Stimulated activated naive B cell treated with anti-CD40 and anti-IgM and Interleukin-4, amounts not matched to agents 10 μg/mL and 1 μg/mL and 100 μg/mL, for 72 hours (primary cell): ENCODE measurements at regions not wholly inside any gene's neighbourhood (a gene's known extent, or its start where the extent isn't known, plus 50 kb on each side); places are given as distances from the start of the nearest gene placed in this dataset.

Source experiments
- ATAC-seq, 2 donors: fragments of 150-1000 bp; cut with Tn5 transposase; replicated peaks; 2 replicates each; pipeline ENCODE4 v1.10.0; 2021; ENCODE audit warnings: moderate library complexity in 1 of 2
- DNase-seq: peaks from one replicate; pipeline ENCODE4 v3.0.0; 2021
- H3K27ac Mint-ChIP-seq: one replicate; pipeline ENCODE4 v1.8.0; 2022; ENCODE audit warnings: mild to moderate bottlenecking, mixed read lengths
- H3K27me3 Mint-ChIP-seq, 2 donors: one replicate each; pipeline ENCODE4 v1.8.0; 2022; ENCODE audit warnings: mixed read lengths in 2 of 2
- H3K36me3 Mint-ChIP-seq, 2 donors: one replicate each; pipeline ENCODE4 v1.8.0; 2022; ENCODE audit warnings: mixed read lengths in 2 of 2, mild to moderate bottlenecking in 1 of 2
- H3K4me1 Mint-ChIP-seq, 2 donors: one replicate each; pipeline ENCODE4 v1.8.0; 2022; ENCODE audit warnings: mixed read lengths in 2 of 2, mild to moderate bottlenecking in 1 of 2
- H3K4me3 Mint-ChIP-seq, 2 donors: one replicate each; pipeline ENCODE4 v1.8.0; 2022; ENCODE audit warnings: mild to moderate bottlenecking in 2 of 2, mixed read lengths in 2 of 2, moderate library complexity in 1 of 2
- H3K9me3 Mint-ChIP-seq, 2 donors: one replicate each; pipeline ENCODE4 v1.8.0; 2022; ENCODE audit warnings: mixed read lengths in 2 of 2, mild to moderate bottlenecking in 1 of 2

DNA sequence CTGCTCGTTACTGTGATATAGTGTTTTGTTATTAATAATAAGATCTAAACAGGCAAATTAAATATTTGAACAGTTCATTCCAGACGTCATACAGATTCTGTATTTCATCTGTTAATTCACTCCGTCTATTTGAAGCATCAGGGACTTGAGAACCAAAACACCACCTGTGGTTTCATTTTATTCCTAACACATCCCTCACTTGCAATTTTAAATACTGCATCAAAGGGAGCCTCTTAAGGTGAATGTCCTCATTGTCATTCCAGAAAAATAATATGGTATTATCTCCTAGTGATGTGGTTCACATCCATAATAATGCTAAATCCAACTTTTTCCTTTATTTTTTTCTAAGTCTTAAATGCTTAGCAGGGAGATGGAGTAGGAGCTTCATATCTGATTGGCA is 1390.9 kb upstream of the CADM2 start:
- H3K27me3 Mint-ChIP-seq = no peaks in the 10 kb centered on the region
- DNase-seq = no peak

DNA sequence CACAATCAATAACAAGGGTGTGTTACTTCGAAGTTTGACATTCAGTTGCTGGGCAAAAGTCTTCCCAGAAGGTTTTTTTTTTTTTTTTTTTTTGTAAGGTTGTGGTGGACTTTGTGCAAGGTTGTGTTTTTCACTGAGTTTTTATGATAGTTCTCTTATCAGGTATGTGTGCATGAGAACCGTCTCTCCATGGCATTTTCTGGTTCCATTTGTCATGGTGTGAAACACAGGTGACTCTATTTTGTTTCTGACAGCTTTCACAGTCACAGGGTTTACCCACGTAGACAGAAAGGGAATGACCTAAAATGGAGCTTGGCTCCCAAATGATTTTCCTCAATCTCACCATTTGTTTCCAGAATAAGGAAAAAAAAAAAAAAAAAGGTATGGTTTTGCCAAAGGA is 1377.2 kb upstream of the CADM2 start:
- no peak overlapping the region for H3K4me3 Mint-ChIP-seq
- H3K27me3 Mint-ChIP-seq = no peaks in the 10 kb centered on the region
- H3K27ac Mint-ChIP-seq = no peak overlapping the region
- no peaks in the 10 kb centered on the region for H3K36me3 Mint-ChIP-seq
- H3K9me3 Mint-ChIP-seq = peaks cover 0 to 2% of the 10 kb centered on the region in 2 donors
- ATAC-seq = no peak
- no peak for DNase-seq
- no peaks in the 10 kb centered on the region for H3K4me1 Mint-ChIP-seq

More for the DNA sequence above, 1390.9 kb upstream of the CADM2 start:
- no peak for ATAC-seq
- Mint-ChIP-seq H3K9me3 (no peaks in the 10 kb centered on the region), H3K27ac (no peak overlapping the region), H3K36me3 (no peaks in the 10 kb centered on the region), H3K4me1 (no peaks in the 10 kb centered on the region), H3K4me3 (no peak overlapping the region)

DNA sequence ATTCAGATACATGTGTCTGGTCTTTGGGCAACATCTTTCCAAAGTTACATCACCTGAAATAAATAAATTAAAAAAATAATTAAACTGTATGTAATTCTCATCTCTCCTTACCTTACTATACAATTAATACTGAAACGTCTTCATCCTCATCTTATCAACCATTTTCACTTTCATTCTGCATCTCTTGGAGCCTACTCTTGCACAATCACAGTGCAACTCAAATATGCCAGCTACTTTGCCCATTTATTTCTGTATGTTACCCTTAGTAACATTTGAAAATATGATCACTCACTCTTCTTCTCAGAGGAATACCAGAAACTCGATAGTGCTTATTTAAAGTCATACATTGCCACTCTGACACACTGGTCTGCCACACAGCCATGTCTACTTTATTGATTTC is 1357.1 kb upstream of the CADM2 start:
- Mint-ChIP-seq H3K4me1 (no peaks in the 10 kb centered on the region), H3K9me3 (peaks cover 2 to 8% of the 10 kb centered on the region in 2 donors), H3K36me3 (no peaks in the 10 kb centered on the region), H3K27me3 (no peaks in the 10 kb centered on the region), H3K4me3 (no peak overlapping the region), H3K27ac (no peak overlapping the region)
- no peak for DNase-seq
- ATAC-seq = no peak

DNA sequence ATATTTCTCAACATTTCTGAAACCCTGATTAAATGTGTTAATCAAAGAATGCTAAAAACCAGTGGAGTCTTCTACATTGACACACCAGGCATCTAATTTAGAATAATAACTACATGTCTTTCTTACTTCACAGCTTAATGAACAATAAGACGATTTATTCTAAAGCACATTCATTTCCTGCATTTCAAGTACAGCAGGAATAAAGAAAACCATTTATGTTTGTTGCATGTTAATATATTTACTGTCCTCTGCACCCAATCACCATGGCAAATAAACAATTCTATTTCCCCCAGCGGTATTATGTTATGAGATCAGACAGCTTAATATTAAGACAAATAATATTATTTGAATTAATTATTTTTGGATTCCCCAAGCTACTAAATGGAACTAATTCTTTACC is 1336.3 kb upstream of the CADM2 start:
- H3K27ac Mint-ChIP-seq = no peak overlapping the region
- H3K9me3 Mint-ChIP-seq = peaks cover 4 to 5% of the 10 kb centered on the region in 2 donors
- H3K4me1 Mint-ChIP-seq = no peaks in the 10 kb centered on the region
- ATAC-seq (no peak), DNase-seq (no peak)
- H3K4me3 Mint-ChIP-seq = no peak overlapping the region
- no peaks in the 10 kb centered on the region for H3K36me3 Mint-ChIP-seq
- no peaks in the 10 kb centered on the region for H3K27me3 Mint-ChIP-seq

DNA sequence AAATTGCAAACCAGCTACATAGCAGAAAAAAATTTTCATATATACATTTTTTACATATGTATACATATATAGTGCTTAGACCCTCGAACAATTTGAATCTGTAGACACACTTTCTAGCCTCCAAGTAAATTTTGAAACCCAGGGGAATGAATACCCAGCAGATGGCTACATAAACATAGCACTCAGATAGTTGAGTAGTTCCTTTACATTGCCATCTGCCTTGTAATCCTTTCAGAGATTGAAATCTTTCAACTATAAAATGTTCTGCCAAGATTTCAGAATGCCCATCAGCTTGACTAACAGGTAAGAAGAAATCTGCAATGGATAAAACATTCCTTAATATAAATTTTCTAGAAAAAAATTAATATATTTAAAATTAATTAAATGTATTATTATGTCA is 1333.5 kb upstream of the CADM2 start:
- Mint-ChIP-seq H3K9me3 (no peaks in the 10 kb centered on the region), H3K4me1 (no peaks in the 10 kb centered on the region), H3K27ac (no peak overlapping the region), H3K27me3 (no peaks in the 10 kb centered on the region), H3K4me3 (no peak overlapping the region), H3K36me3 (no peaks in the 10 kb centered on the region)
- DNase-seq (no peak), ATAC-seq (no peak)

DNA sequence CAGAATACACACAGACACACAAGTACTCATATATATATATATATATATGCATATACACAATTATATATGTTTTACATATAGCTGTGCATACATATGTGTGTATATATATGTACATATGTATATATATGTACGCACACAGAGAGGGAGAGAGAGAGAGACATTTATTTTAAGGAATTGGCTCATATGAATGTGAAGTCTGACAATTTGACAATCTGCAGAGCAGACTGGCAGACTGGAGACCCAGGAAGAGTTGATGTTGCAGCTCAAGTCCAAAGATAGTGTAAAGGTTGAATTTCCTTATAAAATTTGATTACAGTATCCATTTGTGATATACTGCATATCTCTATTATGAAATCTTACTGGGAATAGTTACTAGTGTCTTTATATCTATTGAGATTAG is 1330.3 kb upstream of the CADM2 start:
- no peak for DNase-seq
- Mint-ChIP-seq H3K36me3 (no peaks in the 10 kb centered on the region), H3K4me3 (no peak overlapping the region), H3K4me1 (no peaks in the 10 kb centered on the region), H3K27ac (no peak overlapping the region), H3K27me3 (no peaks in the 10 kb centered on the region), H3K9me3 (no peaks in the 10 kb centered on the region)
- ATAC-seq = no peak

DNA sequence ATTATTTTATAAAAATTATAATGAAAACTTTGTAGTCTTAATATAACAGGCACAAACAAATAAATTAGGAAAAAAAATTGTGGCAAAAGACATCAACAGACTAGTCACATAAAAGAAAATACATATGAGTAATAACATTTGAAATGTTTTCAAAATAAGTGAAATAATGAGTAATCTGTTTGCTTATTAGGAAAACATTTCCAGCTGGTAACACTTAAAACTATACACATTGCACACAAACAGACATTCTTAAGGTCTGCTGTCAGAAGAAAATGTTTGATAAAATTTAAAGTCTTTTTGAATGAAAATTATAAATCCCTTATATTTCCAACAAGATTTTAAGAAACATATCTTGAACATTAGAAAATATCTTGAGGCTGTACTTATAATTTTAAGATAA is 1326.3 kb upstream of the CADM2 start:
- DNase-seq (no peak), ATAC-seq (no peak)
- Mint-ChIP-seq H3K4me1 (no peaks in the 10 kb centered on the region), H3K27me3 (no peaks in the 10 kb centered on the region), H3K4me3 (no peak overlapping the region), H3K36me3 (no peaks in the 10 kb centered on the region), H3K27ac (no peak overlapping the region), H3K9me3 (peaks cover 0 to 5% of the 10 kb centered on the region in 2 donors)

DNA sequence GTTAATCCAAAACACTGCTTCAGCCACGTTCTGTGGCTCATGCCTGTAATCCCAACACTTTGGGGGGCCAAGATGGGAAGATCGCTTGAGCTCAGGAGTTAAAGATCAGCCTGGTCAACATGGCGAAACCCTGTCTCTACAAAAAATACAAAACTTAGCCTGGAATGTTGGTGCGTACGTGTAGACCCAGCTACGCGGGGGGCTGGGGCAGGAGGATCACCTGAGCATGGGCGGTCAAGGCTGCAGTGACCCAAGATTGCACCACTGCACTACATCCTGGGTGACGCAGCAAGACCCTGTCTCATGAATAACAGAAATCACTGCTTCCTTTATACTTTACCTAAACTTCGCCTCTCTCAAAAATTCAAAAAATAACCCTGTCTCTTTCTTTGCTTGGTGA is 1325.0 kb upstream of the CADM2 start:
- Mint-ChIP-seq H3K9me3 (peaks cover 5 to 8% of the 10 kb centered on the region in 2 donors), H3K36me3 (no peaks in the 10 kb centered on the region), H3K4me3 (no peak overlapping the region), H3K27ac (no peak overlapping the region), H3K27me3 (no peaks in the 10 kb centered on the region), H3K4me1 (no peaks in the 10 kb centered on the region)
- DNase-seq (no peak), ATAC-seq (no peak)

DNA sequence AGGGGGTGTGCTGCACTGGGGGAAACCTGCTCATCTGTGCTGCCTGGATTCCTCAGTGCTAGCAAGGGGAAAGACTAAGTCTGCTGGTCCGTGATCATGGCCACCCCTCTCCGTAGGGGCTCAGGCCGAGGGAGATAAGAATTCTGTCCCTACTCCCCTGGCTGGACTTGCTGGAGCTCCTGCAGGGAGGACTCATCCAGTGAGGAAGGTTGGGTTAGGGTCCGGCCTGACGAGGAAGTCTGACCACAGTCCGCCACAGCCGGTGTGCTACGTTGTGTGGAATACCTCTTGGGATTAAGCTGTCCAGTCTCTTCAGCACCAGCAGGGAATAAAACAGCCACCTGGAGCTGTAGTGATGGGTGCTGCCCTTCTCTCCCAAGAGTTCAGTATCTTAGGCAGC is 1309.1 kb upstream of the CADM2 start:
- ATAC-seq (no peak), DNase-seq (no peak)
- no peak overlapping the region for H3K27ac Mint-ChIP-seq
- H3K9me3 Mint-ChIP-seq = peaks cover 8 to 9% of the 10 kb centered on the region in 2 donors
- H3K27me3 Mint-ChIP-seq = no peaks in the 10 kb centered on the region
- no peak overlapping the region for H3K4me3 Mint-ChIP-seq
- no peaks in the 10 kb centered on the region for H3K36me3 Mint-ChIP-seq
- no peaks in the 10 kb centered on the region for H3K4me1 Mint-ChIP-seq

DNA sequence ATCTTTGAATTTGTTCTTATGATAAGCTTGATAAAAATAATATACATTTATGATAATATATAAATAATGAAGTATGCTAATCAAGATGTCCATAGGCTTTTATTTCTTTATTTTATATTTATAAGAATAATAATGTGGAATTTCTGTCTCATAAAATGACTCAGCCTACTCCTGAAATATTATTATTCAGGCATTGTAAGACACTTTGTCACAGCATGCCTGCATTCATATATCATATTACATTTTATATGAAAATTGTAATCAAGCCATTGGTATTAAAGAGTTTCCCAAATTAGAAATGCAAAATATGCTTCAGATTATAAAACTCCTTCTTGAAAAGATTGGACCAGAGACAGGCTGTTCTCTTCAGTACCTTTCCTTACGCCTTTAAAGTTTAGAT is 1303.7 kb upstream of the CADM2 start:
- Mint-ChIP-seq H3K4me3 (no peak overlapping the region), H3K36me3 (no peaks in the 10 kb centered on the region), H3K27me3 (no peaks in the 10 kb centered on the region), H3K27ac (no peak overlapping the region), H3K4me1 (no peaks in the 10 kb centered on the region), H3K9me3 (peaks cover 0 to 2% of the 10 kb centered on the region in 2 donors)
- no peak for ATAC-seq
- no peak for DNase-seq

DNA sequence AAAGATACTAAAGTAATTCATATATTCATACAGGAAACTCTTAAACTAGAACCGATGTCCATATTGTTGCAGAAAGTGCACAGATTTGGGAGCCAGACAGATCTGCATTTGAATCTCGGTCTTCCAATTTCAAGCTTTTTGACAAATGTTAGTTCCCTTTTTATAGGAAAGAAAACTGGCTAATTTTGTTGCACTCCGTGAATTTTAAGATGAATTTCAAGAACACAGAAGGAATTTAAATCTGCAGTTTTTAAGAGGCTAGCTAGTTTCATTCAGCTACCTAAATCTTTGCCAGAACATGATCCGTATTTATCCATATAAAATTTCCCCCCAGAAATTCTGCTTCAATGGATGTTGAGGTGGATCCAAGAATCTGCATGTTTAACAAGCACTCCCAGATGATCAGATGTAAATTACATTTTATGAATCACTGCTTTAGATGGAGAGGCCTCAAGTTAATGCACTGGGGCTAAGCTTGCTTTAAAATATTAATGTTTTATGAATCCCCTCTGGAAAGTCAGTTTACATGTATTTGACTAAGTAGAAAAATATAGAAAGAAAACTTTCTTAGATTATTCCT is 1296.3 kb upstream of the CADM2 start:
- Mint-ChIP-seq H3K9me3 (no peaks in the 10 kb centered on the region), H3K4me1 (no peaks in the 10 kb centered on the region), H3K27ac (no peak overlapping the region), H3K27me3 (no peaks in the 10 kb centered on the region), H3K4me3 (no peak overlapping the region), H3K36me3 (no peaks in the 10 kb centered on the region)
- ATAC-seq = no peak
- DNase-seq = no peak

DNA sequence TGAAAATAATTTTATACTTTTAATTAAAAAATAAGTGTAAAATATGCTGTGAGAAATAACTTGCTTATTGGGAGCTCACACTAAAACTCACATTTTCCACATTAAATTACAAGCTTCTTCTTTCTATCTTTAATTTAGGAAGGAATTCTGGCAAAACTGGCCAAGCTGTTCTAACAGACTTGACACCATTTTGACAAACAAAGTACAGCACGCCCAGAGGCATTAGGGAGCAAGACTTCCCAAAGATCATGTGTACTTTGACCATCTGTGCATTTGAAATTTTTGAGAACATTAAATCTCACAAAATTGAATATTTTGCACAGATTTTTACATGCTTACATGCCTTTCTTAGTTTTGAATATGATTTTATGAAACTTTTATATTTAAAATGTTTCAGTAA is 1288.4 kb upstream of the CADM2 start:
- Mint-ChIP-seq H3K4me1 (no peaks in the 10 kb centered on the region), H3K4me3 (no peak overlapping the region), H3K27ac (no peak overlapping the region), H3K9me3 (peaks cover 0 to 3% of the 10 kb centered on the region in 2 donors), H3K27me3 (no peaks in the 10 kb centered on the region), H3K36me3 (no peaks in the 10 kb centered on the region)
- DNase-seq (no peak), ATAC-seq (no peak)

DNA sequence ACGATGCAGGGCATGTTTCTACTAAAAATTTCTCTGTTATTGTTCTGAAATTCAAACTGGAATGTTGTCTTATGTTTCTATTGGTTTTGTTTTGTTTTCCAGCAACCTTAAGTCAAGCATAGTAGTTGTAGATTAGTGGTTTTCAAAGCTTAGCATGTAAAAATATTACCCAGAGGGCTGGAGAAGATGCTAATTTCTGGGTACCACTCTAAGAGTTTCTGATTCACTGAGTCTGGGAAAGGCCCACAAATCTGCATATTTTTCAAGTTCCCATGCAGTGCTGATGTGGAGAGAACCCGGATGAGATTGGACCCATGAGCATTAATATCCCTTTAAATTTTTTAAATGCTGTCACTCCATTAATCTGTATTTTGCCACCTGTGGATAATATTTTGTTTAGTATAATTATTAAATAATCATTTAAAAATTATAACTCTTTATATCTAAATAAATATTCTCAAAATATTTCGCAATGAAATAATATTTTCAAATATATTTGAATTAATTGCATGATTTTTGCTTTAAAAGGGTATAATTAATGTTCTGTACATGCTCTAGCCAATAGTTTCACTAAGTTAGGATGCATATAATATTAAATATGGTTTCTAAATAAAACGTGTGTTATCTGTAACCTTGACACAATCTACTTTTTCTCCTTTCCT is 1274.7 kb upstream of the CADM2 start:
- DNase-seq = no peak
- Mint-ChIP-seq H3K4me3 (no peak overlapping the region), H3K27me3 (no peaks in the 10 kb centered on the region), H3K36me3 (no peaks in the 10 kb centered on the region), H3K27ac (no peak overlapping the region), H3K9me3 (peaks cover 6 to 9% of the 10 kb centered on the region in 2 donors), H3K4me1 (no peaks in the 10 kb centered on the region)
- no peak for ATAC-seq

DNA sequence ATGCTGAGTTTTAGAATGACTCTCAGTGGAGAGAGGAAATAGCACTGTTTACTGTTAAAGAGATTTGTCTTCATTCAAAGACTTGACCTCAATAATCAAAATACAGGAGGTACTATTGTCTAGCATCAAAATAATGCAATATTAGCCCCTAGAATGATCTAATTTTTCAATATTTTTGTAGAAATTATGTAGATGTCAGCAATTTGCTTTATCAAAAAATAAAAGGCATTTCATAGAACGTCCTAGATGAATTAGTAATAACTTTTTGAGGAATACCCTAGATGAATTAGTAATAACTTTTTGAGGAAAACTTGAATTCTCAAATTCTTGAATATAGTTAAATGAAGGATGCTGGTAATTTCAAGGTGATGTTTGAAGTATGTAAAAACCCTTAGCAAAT is 1252.1 kb upstream of the CADM2 start:
- Mint-ChIP-seq H3K9me3 (peaks cover 3 to 10% of the 10 kb centered on the region in 2 donors), H3K4me3 (no peak overlapping the region), H3K36me3 (no peaks in the 10 kb centered on the region), H3K27me3 (no peaks in the 10 kb centered on the region), H3K4me1 (no peaks in the 10 kb centered on the region), H3K27ac (no peak overlapping the region)
- ATAC-seq = no peak
- DNase-seq = no peak

DNA sequence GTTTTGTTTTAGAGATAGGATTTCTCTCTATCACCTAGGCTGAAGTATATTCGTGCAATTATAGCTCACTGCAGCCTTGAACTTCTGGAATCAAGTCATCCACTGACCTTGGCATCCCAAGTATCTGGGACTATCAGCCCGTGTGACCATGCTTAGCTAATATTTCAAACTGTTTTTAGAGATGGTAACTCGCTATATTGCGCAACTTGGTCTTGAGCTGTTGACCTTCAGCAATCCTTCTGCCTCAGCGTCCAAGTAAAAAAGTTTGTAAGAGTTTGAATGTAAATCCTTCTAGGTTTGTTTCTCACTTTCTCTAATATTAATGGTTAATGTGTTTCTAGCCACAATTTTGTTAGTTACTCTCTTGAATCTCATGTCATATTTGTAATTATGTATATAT is 1243.5 kb upstream of the CADM2 start:
- DNase-seq (no peak), ATAC-seq (no peak)
- Mint-ChIP-seq H3K4me1 (no peaks in the 10 kb centered on the region), H3K36me3 (no peaks in the 10 kb centered on the region), H3K4me3 (no peak overlapping the region), H3K9me3 (peaks cover 0 to 4% of the 10 kb centered on the region in 2 donors), H3K27me3 (no peaks in the 10 kb centered on the region), H3K27ac (no peak overlapping the region)
